Fibroblast of gingiva (primary cell): ENCODE measurements at regions not wholly inside any gene's neighbourhood (a gene's known extent, or its start where the extent isn't known, plus 50 kb on each side); places are given as distances from the start of the nearest gene placed in this dataset.
A peak's percentile ranks its signal among the peaks of the same experiment; 100 is the strongest.
"Not testable (repeated sequence)": the region's sequence is repeated elsewhere in the genome, so short reads cannot be mapped to it uniquely, and the experiment has no call there.

Source experiments
- DNase-seq: peaks from one replicate; pipeline ENCODE4 v3.0.0-alpha.2; 2011; ENCODE audit warnings: low read depth

GRCh38 chr16:29108625-29109169, 123.8 kb downstream of the LAT start:
- DNase-seq, result not testable (repeated sequence)

DNA sequence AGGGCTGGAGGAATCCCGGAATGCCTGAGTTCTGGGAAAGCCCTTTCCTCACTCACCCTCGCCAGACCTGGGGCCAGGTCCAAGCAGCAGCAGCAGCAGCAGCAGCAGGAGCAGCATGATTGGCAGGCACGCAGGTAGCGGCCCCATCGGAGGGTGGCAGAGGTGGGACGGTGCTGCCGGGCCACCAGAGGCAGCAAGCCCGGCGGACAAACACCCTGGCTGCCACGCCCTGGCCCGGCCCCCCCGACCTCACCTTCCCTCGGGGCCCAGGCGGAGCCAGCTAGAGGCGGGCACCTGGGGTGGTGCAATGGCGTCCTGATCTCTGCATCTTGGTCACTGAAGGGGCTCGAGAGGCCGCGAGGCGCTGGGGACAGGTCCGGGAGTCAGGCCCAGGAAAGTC, 122.4 kb downstream of the LAT start:
- DNase-seq, result no peak

DNA sequence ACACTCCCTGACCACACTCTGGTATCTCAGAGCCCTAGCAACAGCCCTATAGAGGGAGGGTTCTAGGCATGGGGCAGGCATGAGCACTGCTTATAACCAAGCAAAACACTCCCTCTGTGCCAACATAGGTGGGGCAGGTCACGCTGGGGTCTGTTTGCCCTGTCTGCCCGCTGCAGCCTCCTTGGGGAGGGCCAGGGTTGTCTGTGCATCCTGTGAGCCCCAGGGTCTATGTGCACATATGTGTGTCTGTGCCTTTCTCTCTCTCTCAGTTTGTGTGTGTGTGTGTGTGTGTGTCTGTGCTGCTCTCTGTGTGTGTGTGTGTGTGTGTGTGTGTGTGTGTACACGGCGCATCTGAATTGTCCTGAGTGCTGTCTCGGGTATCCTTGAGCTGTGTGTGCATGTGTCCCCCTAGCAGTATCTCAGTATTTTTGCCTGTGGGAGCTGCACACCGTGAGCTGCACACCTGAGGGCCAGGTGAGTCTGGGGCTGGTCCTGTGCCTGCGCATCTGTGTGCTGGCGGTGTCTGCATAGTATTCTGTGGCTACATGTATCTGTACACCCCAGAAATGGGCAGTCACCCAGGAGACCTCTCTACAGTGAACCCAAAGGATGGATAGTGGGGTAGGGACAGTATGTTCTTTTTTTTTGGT, 121.5 kb downstream of the LAT start:
- DNase-seq, result not testable (repeated sequence)

DNA sequence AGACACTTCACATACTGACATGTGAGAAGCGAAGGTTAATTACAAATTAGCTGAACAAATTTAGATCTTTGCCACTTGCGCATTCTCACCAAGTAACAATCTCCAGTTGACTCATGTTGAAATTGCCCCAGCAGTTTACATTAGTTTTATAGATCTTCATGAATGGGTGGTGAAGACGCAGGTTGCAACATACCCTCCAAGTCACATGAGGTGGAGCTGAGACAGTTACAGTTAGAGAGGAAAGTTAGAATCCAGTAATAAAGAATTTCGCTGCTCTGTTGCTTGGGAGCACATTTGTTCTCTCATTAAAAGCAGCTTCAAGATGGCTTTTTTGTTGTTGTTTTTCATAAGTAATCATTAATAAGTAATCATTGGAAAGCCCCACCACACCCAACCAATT, 119.7 kb downstream of the LAT start:
- not testable (repeated sequence) for DNase-seq

DNA sequence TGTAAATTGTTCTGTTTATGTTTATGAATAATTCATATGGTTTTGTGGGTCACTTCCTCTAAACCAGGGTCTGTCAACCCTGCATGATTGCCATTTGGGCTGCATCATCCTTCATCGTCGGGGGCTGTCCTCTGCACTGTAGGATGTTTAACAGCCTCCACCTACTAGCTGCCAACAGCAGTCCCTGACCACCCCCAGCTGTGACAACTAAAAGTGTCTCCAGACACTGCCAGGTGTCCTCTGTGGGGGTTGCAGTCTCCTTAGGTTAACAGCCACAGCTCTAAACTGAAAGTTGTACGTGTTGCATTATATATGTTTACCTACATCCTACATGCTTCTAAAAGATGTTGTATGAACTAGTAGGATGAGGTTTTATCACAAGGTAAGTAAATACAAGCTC, 113.1 kb downstream of the LAT start:
- not testable (repeated sequence) for DNase-seq

DNA sequence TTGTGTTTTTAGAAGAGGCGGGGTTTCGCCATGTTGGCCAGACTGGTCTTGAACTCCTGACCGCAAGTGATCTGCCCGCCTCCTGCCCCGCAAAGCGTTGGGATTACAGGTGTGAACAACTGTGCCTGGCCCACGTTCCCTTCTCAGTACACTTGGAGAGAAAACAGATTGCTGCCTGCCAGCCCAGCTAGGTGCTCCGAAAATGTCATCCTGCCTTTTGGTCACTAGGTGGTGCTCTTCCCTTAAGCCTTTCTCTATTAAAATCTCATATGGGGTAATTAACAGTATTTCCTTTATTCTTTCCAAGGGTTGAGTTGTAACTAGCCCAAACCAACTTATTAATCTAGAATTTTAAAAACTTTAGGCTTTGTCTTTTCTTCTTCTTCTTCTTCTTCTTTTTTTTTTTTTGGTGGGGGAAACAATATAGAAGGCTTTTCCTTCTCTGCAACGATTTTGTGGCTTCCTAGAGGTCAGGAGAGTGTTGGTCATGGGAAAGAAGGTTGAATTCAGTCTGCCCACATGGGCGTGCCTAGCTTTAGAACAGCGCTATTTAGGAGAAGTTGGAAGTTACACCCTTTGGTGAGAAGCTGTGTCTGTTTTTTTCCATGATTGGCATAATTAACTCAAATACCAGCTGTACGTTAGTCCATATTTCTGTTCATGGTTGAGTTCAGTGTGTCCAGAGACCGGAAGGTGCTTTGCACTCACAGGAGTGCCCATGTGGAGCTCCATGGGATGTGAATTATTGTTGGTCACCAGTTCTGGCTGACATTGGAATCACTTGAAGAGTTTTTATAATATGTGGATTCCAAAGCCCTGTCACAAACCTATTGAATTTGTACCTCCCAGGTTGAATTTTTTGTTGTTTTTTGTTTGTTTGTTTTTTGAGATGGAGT, 110.1 kb downstream of the LAT start:
- DNase-seq, result not testable (repeated sequence)

DNA sequence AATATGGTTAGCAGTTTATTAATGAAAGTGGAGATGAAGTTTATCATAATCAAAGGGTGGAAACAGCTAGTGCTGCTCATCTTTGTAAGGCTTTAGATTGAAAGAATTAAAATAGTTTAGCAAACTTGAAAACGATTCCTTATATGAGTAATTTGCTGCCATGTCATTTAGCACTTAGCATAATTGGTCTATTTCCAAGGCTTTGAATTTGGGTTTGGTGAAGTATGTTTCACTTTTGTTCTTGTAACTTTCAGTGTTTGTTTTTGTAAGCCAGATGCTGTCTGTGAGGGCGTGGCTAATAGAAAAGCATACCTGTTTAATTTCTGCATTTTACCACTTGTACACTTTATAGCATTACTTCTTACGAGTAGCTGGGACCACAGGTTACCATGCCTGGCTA, 109.5 kb downstream of the LAT start:
- not testable (repeated sequence) for DNase-seq

DNA sequence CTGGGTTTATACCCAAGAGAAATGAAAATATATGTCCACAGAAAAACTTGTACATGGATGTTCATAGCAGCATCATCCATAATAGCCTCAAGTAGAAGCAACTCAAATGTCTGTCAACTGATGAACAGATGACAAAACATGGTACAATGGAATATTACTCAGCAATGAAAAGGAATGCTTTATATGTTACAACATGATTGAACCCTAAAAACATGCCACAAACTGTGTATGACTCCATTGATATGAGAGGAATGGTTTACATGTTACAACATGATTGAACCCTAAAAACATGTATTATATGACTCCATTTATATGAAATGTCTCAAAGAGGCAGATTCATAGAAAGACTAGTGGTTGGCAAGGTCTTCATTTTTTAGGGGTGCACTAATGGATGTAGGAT, 104.8 kb downstream of the LAT start:
- DNase-seq, result not testable (repeated sequence)

GRCh38 chr16:29087673-29088072, 102.8 kb downstream of the LAT start:
- not testable (repeated sequence) for DNase-seq

DNA sequence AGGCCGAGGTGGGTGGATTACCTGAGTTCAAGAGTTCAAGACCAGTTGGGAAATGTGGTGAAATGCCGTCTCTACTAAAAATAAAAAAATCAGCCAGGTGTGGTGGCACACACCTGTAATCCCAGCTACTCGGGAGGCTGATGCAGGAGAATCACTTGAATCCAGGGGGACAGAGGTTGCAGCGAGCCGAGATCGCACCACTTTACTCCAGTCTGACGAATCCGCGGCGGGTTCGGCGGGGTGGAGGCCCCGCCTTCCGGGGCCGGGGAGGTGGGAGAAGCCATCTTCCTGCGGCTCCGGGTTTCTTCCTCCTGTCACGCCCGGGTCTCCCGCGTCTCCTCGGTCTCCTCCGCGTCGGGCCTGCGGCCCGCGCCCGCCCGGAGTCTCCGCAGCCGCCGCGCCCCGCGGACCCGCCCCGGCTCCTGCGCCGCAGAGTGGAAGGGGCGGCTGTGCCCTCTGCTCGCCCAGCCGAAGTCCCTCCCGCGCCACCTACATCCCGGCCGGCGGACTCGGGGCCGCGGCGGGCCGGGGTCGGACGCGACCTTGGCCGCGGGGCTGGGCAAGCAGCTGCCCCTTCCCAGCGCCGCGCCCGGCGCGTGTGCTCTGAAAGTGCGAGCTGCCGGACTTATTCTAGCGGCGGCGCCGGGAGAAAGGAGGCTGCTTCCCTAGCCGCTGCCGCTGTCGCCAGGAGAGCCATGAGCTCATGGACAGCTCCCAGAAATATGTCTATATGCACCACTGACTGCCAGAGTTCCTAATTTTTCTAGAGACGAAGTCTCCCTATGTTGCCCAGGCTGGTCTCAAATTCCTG, 97.2 kb downstream of the LAT start:
- DNase-seq, result peak; percentile 16

- DNase-seq, result peak; percentile 35
Measured at GRCh38 chr16:29074554-29075402, 89.9 kb downstream of the LAT start.

DNA sequence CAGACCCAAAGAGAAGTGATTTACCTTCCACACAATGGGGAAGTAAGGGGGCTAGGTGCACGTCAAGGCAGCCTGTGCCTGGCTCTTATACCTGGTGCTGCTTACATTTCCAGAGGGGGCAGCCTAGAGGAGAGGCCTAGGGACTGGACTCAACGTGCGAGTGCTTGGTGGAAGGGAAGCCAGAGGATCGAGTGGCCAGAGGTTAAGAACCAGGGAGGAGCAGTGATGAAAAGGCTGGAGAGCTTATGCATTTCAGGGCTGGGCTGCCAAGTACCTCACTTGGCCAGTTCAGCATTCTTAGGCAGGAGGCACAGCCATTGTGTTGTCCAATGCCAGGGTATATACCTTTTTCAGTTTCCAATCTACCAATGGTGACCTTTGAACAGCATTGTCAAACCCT, 77.4 kb downstream of the LAT start:
- DNase-seq, result not testable (repeated sequence)

- not testable (repeated sequence) for DNase-seq
Measured at GRCh38 chr16:29061467-29061921, 76.6 kb downstream of the LAT start.

DNA sequence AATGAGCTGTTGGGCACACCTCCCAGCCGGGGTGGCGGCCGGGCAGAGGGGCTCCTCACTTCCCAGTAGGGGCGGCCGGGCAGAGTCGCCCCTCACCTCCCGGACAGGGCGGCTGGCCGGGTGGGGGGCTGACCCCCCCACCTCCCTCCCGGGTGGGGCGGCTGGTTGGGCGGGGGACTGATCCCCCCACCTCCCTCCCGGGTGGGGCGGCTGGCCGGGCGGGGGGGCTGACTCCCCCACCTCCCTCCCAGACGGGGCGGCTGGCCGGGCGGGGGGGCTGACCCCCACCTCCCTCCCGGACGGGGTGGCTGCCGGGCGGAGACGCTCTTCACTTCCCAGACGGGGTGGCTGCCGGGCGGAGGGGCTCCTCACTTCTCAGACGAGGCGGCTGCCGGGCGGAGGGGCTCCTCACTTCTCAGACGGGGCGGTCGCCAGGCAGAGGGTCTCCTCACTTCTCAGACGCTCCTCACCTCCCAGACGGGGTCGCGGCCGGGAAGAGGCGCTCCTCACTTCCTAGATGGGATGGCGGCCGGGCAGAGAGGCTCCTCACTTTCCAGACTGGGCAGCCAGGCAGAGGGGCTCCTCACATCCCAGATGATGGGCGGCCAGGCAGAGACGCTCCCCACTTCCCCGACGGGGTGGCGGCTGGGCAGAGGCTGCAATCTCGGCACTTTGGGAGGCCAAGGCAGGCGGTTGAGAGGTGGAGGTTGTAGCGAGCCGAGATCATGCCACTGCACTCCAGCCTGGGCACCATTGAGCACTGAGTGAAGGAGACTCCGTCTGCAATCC, 75.4 kb downstream of the LAT start:
- DNase-seq, result not testable (repeated sequence)

DNA sequence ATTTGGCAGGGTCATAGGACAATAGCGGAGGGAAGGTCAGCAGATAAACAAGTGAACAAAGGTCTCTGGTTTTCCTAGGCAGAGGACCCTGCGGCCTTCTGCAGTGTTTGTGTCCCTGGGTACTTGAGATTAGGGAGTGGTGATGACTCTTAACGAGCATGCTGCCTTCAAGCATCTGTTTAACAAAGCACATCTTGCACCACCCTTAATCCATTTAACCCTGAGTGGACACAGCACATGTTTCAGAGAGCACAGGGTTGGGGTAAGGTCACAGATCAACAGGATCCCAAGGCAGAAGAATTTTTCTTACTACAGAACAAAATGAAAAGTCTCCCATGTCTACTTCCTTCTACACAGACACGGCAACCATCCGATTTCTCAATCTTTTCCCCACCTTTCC, 74.7 kb downstream of the LAT start:
- not testable (repeated sequence) for DNase-seq
